Ishikawa (cell line): ENCODE measurements at regions not wholly inside any gene's neighbourhood (a gene's known extent, or its start where the extent isn't known, plus 50 kb on each side); places are given as distances from the start of the nearest gene placed in this dataset.

Source experiments
- CEBPB ChIP-seq: IDR thresholded peaks from 2 replicates; pipeline ENCODE4 v1.6.1; 2012
- CREB1 ChIP-seq: IDR thresholded peaks from 2 replicates; pipeline ENCODE4 v1.6.1; 2012; ENCODE audit warnings: low read depth
- EGR1 ChIP-seq: IDR thresholded peaks from 2 replicates; pipeline ENCODE4 v1.6.1; 2012
- EP300 ChIP-seq: IDR thresholded peaks from 2 replicates; pipeline ENCODE4 v1.6.1; 2012; ENCODE audit warnings: borderline replicate concordance
- FOXM1 ChIP-seq: IDR thresholded peaks from 2 replicates; pipeline ENCODE4 v1.6.1; 2012; ENCODE audit warnings: low read depth, borderline replicate concordance
- NFIC ChIP-seq: IDR thresholded peaks from 2 replicates; pipeline ENCODE4 v1.6.1; 2012
- RAD21 ChIP-seq: IDR thresholded peaks from 2 replicates; pipeline ENCODE4 v1.6.1; 2012; ENCODE audit warnings: low read depth
- TCF12 ChIP-seq: IDR thresholded peaks from 2 replicates; pipeline ENCODE4 v1.6.1; 2012; ENCODE audit warnings: low read depth
- ZBTB7A ChIP-seq: IDR thresholded peaks from 2 replicates; pipeline ENCODE4 v1.6.1; 2012; ENCODE audit warnings: low read depth
- TF ChIP-seq, protein P1 (sequence below): IDR thresholded peaks from 2 replicates; pipeline ENCODE4 v1.6.1; 2012
- TF ChIP-seq, protein P2 (sequence below): IDR thresholded peaks from 2 replicates; pipeline ENCODE4 v1.6.1; 2012; ENCODE audit warnings: low read depth, mild to moderate bottlenecking
- TF ChIP-seq, protein P3 (sequence below): IDR thresholded peaks from 2 replicates; pipeline ENCODE4 v1.6.1; 2012

DNA sequence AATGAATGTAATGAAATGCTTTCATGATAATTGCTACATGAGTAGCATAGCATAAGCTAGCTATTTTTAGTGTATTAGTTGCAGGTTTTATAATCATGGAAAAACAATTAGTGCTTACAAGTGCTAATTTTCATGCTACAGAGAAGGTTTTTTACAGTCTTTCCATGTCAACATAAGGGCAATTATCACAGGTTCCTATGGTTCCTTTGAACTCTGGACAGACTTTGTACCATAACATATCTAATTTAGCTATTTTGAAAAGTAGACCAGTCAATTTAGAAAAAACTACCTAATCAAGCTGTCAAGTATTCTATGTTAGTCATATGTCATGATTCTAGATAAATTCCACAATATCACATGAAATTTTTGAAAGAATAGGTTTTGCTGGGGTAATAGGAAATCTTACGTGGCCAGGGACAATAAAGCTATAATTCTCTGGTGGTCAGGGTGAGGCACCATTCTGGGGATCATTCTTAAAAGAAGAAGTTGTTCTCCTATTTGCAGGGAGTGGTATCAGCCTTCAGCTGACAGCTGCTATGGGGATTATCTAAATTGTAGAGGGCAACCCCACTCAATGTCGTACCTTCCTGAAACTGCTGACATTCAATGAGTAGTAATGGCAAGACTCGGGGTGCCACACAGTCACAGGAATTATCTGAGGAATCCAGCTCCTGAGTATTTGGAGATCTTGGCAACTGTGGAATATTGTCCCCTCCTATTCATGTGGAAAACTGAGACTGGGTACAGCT is 724.0 kb upstream of the LINC00305 start:
- TF ChIP-seq CEBPB = no peak
- TF ChIP-seq, protein P1, sequence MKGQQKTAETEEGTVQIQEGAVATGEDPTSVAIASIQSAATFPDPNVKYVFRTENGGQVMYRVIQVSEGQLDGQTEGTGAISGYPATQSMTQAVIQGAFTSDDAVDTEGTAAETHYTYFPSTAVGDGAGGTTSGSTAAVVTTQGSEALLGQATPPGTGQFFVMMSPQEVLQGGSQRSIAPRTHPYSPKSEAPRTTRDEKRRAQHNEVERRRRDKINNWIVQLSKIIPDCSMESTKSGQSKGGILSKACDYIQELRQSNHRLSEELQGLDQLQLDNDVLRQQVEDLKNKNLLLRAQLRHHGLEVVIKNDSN = no peak
- TF ChIP-seq, protein P2, sequence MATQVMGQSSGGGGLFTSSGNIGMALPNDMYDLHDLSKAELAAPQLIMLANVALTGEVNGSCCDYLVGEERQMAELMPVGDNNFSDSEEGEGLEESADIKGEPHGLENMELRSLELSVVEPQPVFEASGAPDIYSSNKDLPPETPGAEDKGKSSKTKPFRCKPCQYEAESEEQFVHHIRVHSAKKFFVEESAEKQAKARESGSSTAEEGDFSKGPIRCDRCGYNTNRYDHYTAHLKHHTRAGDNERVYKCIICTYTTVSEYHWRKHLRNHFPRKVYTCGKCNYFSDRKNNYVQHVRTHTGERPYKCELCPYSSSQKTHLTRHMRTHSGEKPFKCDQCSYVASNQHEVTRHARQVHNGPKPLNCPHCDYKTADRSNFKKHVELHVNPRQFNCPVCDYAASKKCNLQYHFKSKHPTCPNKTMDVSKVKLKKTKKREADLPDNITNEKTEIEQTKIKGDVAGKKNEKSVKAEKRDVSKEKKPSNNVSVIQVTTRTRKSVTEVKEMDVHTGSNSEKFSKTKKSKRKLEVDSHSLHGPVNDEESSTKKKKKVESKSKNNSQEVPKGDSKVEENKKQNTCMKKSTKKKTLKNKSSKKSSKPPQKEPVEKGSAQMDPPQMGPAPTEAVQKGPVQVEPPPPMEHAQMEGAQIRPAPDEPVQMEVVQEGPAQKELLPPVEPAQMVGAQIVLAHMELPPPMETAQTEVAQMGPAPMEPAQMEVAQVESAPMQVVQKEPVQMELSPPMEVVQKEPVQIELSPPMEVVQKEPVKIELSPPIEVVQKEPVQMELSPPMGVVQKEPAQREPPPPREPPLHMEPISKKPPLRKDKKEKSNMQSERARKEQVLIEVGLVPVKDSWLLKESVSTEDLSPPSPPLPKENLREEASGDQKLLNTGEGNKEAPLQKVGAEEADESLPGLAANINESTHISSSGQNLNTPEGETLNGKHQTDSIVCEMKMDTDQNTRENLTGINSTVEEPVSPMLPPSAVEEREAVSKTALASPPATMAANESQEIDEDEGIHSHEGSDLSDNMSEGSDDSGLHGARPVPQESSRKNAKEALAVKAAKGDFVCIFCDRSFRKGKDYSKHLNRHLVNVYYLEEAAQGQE = no peak
- TF ChIP-seq EP300 = no peak
- TF ChIP-seq, protein P3, sequence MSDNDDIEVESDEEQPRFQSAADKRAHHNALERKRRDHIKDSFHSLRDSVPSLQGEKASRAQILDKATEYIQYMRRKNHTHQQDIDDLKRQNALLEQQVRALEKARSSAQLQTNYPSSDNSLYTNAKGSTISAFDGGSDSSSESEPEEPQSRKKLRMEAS = no peak
- no peak for TF ChIP-seq CREB1
- no peak for TF ChIP-seq RAD21
- TF ChIP-seq EGR1 = no peak
- no peak for TF ChIP-seq FOXM1
- TF ChIP-seq ZBTB7A = no peak
- TF ChIP-seq TCF12 = no peak
- no peak for TF ChIP-seq NFIC
